Colonic mucosa (tissue), 4 donors: ENCODE measurements at regions not wholly inside any gene's neighbourhood (a gene's known extent, or its start where the extent isn't known, plus 50 kb on each side); places are given as distances from the start of the nearest gene placed in this dataset.

ENCODE experiments used
- DNase-seq: peaks from one replicate; pipeline ENCODE4 v3.0.0-alpha.2; 2020
- H3K27ac ChIP-seq: fragments of 200-600 bp; one replicate; pipeline ENCODE4 v1.8.0; 2021
- H3K27me3 ChIP-seq: fragments of 200-600 bp; one replicate; pipeline ENCODE4 v1.8.0; 2021
- H3K36me3 ChIP-seq: fragments of 200-600 bp; one replicate; pipeline ENCODE4 v1.8.0; 2021
- H3K4me1 ChIP-seq: fragments of 200-600 bp; one replicate; pipeline ENCODE4 v1.8.0; 2021; ENCODE audit warnings: mild to moderate bottlenecking
- H3K4me3 ChIP-seq: fragments of 200-600 bp; one replicate; pipeline ENCODE4 v1.8.0; 2021
- H3K9ac ChIP-seq, 2 donors: one replicate each; pipeline ENCODE4 v1.7.0; 2013; ENCODE audit warnings: control low read depth in 2 of 2, low read depth in 2 of 2, low read length in 2 of 2
- H3K9me3 ChIP-seq: fragments of 200-600 bp; one replicate; pipeline ENCODE4 v1.8.0; 2021
- CTCF ChIP-seq: fragments of 200-600 bp; IDR thresholded peaks from one replicate; pipeline ENCODE4 v1.8.0; 2022; ENCODE audit warnings: antibody characterized with exemption, mild to moderate bottlenecking
- intact Hi-C: fragments of 100-400 bp; cut with DNase I; formaldehyde crosslinking; loops from one replicate; pipeline ENCODE4 v1.14.1; 2022
- donor health status: healthy.
- donor health status: DM: no; HTN: no; CAD: no.
- donor health status: DM: no; HTN: no; CAD: no.

GRCh38 chr12:127038761-127039160 lies 1228.2 kb upstream of the TMEM132C start:
- Histone ChIP-seq H3K9ac (no peak overlapping the region), H3K36me3 (no peaks in the 10 kb centered on the region), H3K27me3 (no peaks in the 10 kb centered on the region), H3K27ac (no peak overlapping the region), H3K9me3 (no peaks in the 10 kb centered on the region), H3K4me3 (no peak overlapping the region), H3K4me1 (no peaks in the 10 kb centered on the region)
- DNase-seq: no peak
- no peak for TF ChIP-seq CTCF
- intact Hi-C loops: no loop called here

GRCh38 chr12:127041985-127042625 lies 1224.9 kb upstream of the TMEM132C start:
- Histone ChIP-seq H3K36me3 (no peaks in the 10 kb centered on the region), H3K4me3 (no peak overlapping the region), H3K9ac (no peak overlapping the region), H3K9me3 (no peaks in the 10 kb centered on the region), H3K4me1 (no peaks in the 10 kb centered on the region), H3K27me3 (no peaks in the 10 kb centered on the region), H3K27ac (no peak overlapping the region)
- TF ChIP-seq CTCF: no peak
- intact Hi-C loops: no loop called here
- DNase-seq: no peak

- no peak overlapping the region for H3K4me3 ChIP-seq
- no peaks in the 10 kb centered on the region for H3K27me3 ChIP-seq
- no peaks in the 10 kb centered on the region for H3K9me3 ChIP-seq
- TF ChIP-seq CTCF: no peak
- H3K27ac ChIP-seq: no peak overlapping the region
- no peaks in the 10 kb centered on the region for H3K4me1 ChIP-seq
- DNase-seq: no peak
- no peak overlapping the region for H3K9ac ChIP-seq
- no peaks in the 10 kb centered on the region for H3K36me3 ChIP-seq
- intact Hi-C loops: no loop called here
These were observed 1223.2 kb upstream of the TMEM132C start for GRCh38 chr12:127043731-127044130.

GRCh38 chr12:127044836-127045235 lies 1222.1 kb upstream of the TMEM132C start:
- Histone ChIP-seq H3K9me3 (no peaks in the 10 kb centered on the region), H3K36me3 (no peaks in the 10 kb centered on the region), H3K9ac (no peak overlapping the region), H3K27me3 (no peaks in the 10 kb centered on the region), H3K27ac (no peak overlapping the region), H3K4me1 (no peaks in the 10 kb centered on the region), H3K4me3 (no peak overlapping the region)
- TF ChIP-seq CTCF: no peak
- no peak for DNase-seq
- intact Hi-C loops: no loop called here

GRCh38 chr12:127046467-127046866 lies 1220.5 kb upstream of the TMEM132C start:
- no peak for DNase-seq
- Histone ChIP-seq H3K9ac (no peak overlapping the region), H3K36me3 (no peaks in the 10 kb centered on the region), H3K9me3 (no peaks in the 10 kb centered on the region), H3K27ac (no peak overlapping the region), H3K4me3 (no peak overlapping the region), H3K4me1 (no peaks in the 10 kb centered on the region), H3K27me3 (no peaks in the 10 kb centered on the region)
- no peak for TF ChIP-seq CTCF
- intact Hi-C loops: no loop called here
